Thyroid gland (tissue), 4 donors: ENCODE measurements at regions not wholly inside any gene's neighbourhood (a gene's known extent, or its start where the extent isn't known, plus 50 kb on each side); places are given as distances from the start of the nearest gene placed in this dataset.
"Not testable (repeated sequence)": the region's sequence is repeated elsewhere in the genome, so short reads cannot be mapped to it uniquely, and the experiment has no call there.

ENCODE experiments used
- DNase-seq, 2 donors: peaks; one replicate each; pipeline ENCODE4 v3.0.0-alpha.2; 2019
- H3K27ac ChIP-seq, 3 donors: fragments of 200-600 bp; sonication (generic); 1 replicate in 2 of 3; 2 replicates in 1 of 3; pipeline ENCODE4 v1.5.1; 2016 to 2019; ENCODE audit warnings: mild to moderate bottlenecking in 1 of 3, moderate library complexity in 1 of 3
- H3K27me3 ChIP-seq: fragments of 200-600 bp; sonication (generic); one replicate; pipeline ENCODE4 v1.5.1; 2019
- H3K36me3 ChIP-seq, 2 donors: fragments of 200-600 bp; sonication (generic); one replicate each; pipeline ENCODE4 v1.5.1; 2016 to 2019
- H3K4me1 ChIP-seq, 2 donors: fragments of 200-600 bp; sonication (generic); one replicate each; pipeline ENCODE4 v1.5.1; 2017 to 2019
- H3K4me3 ChIP-seq, 3 donors: fragments of 200-600 bp; sonication (generic); replicated peaks in 1 of 3; 1 replicate in 2 of 3; 2 replicates in 1 of 3; pipeline ENCODE4 v1.5.1; 2016; ENCODE audit warnings: mild to moderate bottlenecking in 1 of 3
- H3K9me3 ChIP-seq: fragments of 200-600 bp; sonication (generic); one replicate; pipeline ENCODE4 v1.5.1; 2017
- WGBS, 2 donors: methylation state at CpG; one replicate each; pipeline ENCODE4 v1.1.5; 2017; 5-methylcytosine and 5-hydroxymethylcytosine counted together
- intact Hi-C: fragments of 100-400 bp; cut with DNase I; formaldehyde crosslinking; loops from one replicate; pipeline ENCODE4 v1.15.1; 2023

DNA sequence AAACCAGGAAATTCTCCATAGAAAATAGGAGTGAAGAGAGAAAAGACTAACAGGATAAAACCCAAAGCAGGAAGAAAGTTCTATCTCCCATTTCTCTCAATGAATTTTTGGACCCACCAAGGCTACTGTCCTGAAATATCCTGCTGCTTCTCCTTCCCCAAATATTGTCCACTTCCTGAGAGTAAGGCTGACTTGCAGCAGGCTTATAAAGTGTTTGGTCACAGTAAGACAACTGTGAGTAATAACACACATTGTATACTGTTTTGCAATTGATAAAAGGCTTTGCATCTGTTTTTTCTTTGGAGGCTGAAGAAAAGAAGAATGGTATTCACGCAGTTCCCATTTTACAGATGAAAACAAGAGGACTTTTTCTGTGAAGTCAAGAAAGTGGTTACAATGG is 52.8 kb downstream of the FOXD4L6 start:
- H3K4me1 ChIP-seq, DNase-seq, H3K27ac ChIP-seq, H3K4me3 ChIP-seq, intact Hi-C loops, H3K36me3 ChIP-seq, H3K27me3 ChIP-seq, H3K9me3 ChIP-seq: not testable (repeated sequence)
- WGBS, 2 donors, result 52 to 56% methylated on average over 1 of the region's 1 CpG

DNA sequence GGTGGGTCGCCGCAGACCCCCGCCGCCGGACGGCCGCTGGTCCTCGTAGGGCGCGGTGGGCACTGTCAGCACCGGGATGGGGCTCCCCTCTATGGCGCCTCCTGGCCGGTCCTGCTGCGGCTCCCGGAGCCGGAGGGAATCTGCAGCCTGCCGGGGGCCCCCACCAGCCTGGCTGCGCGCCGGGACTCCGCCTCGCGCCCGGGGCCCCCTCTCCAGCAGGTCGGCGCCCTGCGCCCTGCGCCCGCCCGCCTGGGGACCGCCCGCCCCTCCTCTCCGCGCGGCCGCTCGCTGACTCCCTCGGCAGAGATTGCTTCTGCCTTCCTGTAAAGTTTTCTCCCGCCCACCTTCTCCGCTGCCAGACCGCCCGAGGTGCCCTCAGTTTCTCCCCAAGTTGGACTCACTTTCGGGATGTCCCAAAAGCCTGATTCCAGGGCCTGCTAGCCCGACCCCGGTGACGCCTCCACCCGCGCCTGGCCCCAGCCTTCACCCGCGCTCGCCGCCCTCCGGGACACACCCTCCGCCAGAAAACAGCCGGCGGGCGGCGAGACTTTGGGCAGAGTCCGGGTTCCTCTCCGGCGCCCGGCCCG is 54.0 kb downstream of the FOXD4L6 start:
- H3K4me1 ChIP-seq, H3K27me3 ChIP-seq, H3K27ac ChIP-seq, H3K36me3 ChIP-seq, intact Hi-C loops, H3K9me3 ChIP-seq: not testable (repeated sequence)
- peak; percentile 5 to 15 for DNase-seq
- 1 to 4% methylated on average over 41 to 51 of the region's 63 CpGs for WGBS, 2 donors
- H3K4me3 ChIP-seq, result peak overlapping the region in 2 of 3 donors; percentile 31 to 39

DNA sequence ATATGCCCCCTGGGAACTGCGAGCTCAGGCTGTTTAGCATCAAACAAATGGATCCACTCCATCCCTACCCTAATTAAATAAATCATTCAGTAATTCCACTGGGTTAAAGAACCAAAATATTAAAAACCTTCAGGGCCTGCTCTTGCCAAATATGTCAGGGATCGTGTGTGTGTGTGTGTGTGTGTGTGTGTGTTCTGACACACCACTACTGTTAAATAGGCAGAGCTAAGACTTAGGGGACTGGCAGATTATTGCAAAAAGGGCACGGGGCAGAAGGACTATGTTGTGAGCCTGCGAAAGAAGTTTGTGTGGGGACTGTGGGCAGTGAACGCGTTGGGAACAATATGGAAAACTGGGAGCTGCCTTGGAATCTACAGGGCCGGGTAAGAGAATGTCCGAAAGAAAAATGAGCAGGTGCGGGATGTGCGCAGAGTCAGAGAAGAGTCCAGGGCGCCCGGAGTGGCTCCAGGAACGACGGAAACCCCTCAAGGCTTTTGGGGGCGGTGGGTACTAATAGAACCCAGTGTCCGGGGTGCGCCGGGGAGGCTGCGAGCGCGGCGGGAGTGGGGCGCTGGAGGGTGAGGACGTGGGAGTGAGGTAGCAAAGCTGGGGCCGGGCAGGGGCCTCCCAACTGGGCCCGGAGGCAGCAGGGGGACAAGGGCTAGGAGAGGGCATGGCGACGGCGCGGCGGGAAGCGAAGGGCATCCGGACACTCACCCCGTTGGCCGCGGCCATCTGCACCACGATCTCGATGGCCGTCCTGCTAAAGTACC is 54.8 kb downstream of the FOXD4L6 start:
- H3K27me3 ChIP-seq, H3K27ac ChIP-seq, H3K36me3 ChIP-seq, H3K9me3 ChIP-seq, H3K4me1 ChIP-seq, intact Hi-C loops, DNase-seq: not testable (repeated sequence)
- peak overlapping the region in 1 of 3 donors; percentile 31 for H3K4me3 ChIP-seq
- 14 to 19% methylated on average over 34 to 37 of the region's 39 CpGs for WGBS, 2 donors

DNA sequence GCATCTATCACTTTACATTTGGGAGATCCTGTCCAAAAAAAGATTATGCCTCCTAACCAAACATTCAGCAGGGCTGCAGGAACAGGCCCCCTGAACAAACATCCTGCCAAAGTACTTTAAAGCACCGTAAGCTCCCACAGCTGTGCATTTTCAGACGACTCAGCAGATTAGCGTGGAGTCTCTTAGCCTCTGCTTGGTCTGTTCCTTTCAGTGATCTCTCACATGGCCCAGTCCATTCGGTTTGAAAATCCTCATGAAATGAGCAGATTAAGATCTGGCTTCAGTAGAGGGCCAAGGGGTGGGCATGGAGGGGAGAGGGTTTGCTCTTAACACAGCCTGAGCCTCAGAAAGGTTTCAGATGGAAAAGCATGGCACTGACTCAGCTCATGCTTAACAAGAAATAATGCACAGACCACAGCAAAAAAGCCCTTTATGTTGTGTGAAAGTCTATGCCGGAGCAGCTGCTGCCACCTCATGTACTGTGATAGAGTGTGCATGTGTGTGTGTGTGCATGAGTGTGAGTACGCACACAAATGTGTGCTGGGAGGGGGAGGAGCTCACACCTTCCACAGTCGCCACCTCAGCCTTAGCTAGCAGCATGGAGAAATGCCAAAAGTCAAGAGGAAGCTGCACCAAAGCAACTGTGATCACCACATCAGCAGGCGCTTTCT is 64.2 kb downstream of the FOXD4L6 start:
- peak in 1 of 2 donors; percentile 8 for DNase-seq
- H3K36me3 ChIP-seq, H3K27me3 ChIP-seq, H3K4me1 ChIP-seq, H3K27ac ChIP-seq, H3K4me3 ChIP-seq, H3K9me3 ChIP-seq, intact Hi-C loops: not testable (repeated sequence)
- WGBS, 2 donors, result 16 to 19% methylated on average over 8 of the region's 8 CpGs

DNA sequence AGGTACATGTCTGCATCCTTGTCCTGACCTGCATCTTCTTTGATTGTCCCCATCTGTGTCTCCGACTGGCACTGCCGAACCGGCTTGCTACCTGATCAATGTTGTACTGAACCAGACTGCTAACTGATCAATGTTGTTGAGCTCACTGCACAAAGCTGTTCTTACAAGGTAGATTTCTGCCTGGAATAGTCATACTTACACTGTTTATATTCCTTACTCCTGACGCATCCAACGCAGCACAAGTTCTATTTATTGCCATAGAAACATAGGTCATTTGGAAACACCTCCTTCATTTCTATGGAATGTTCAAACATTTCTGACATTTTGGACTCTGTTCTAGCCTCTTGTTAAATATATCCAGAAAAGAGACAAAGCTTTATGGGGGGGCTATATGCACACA is 65.2 kb downstream of the FOXD4L6 start:
- intact Hi-C loops, H3K36me3 ChIP-seq, H3K27ac ChIP-seq, H3K4me1 ChIP-seq, H3K4me3 ChIP-seq, H3K27me3 ChIP-seq, DNase-seq, H3K9me3 ChIP-seq: not testable (repeated sequence)
- WGBS, 2 donors, result 92 to 93% methylated on average over 5 of the region's 5 CpGs

- H3K4me3 ChIP-seq, intact Hi-C loops, H3K27ac ChIP-seq, DNase-seq, H3K36me3 ChIP-seq, H3K4me1 ChIP-seq, H3K9me3 ChIP-seq, H3K27me3 ChIP-seq: not testable (repeated sequence)
- WGBS, 2 donors, result 83 to 92% methylated on average over 1 of the region's 1 CpG
Observed at GRCh38 chr9:41059603-41060002, 68.9 kb downstream of the FOXD4L6 start.

- not testable (repeated sequence) for H3K27me3 ChIP-seq
- 55 to 59% methylated on average over 4 of the region's 4 CpGs for WGBS, 2 donors
Observed at GRCh38 chr9:41053666-41054363, 74.7 kb downstream of the FOXD4L6 start.

DNA sequence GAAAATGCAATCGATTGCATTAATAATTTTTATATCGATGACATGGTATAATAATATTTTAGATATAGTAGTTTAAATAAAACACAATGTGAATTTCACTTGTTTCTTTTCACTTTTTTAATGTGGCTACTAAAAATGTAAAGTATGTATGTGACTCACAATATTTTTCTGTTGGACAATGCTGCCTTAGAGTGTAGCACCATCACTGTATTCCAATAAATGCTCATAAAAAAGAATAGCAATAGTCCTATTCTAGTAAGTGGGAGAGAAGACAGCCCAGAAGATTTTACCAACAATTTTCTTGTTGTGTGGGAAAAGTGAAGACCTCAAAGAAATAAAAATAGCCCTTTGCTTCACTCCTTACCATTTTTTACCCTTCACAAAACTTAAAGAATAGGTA is 79.8 kb downstream of the FOXD4L6 start:
- H3K4me3 ChIP-seq, DNase-seq, H3K27me3 ChIP-seq, H3K4me1 ChIP-seq, H3K9me3 ChIP-seq, intact Hi-C loops, H3K36me3 ChIP-seq, H3K27ac ChIP-seq: not testable (repeated sequence)
- WGBS, 2 donors, result 67 to 75% methylated on average over 2 of the region's 2 CpGs

More at GRCh38 chr9:41053666-41054363, 74.7 kb downstream of the FOXD4L6 start:
- H3K9me3 ChIP-seq, H3K4me1 ChIP-seq, H3K36me3 ChIP-seq, H3K27ac ChIP-seq, H3K4me3 ChIP-seq, intact Hi-C loops, DNase-seq: not testable (repeated sequence)

DNA sequence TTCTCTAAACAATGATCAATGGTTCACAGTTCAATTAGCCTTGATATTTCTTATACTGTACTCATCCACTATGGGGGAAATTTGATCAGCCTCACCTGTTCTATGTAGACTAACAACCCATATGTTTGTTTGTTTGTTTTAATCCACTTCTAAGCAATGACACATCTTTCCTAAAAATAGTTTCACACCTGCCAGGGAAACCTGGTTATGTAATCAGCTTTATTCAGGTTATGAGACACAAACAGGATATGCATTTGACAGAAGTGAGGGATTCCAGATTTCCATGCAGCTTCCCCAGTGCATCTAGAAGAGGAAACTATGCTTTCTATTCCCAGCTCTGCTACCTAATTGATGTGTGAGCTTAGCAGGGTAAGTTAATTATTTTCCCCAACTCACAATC is 80.7 kb downstream of the FOXD4L6 start:
- H3K36me3 ChIP-seq, H3K4me3 ChIP-seq, H3K9me3 ChIP-seq, DNase-seq, intact Hi-C loops, H3K4me1 ChIP-seq, H3K27ac ChIP-seq, H3K27me3 ChIP-seq: not testable (repeated sequence)

DNA sequence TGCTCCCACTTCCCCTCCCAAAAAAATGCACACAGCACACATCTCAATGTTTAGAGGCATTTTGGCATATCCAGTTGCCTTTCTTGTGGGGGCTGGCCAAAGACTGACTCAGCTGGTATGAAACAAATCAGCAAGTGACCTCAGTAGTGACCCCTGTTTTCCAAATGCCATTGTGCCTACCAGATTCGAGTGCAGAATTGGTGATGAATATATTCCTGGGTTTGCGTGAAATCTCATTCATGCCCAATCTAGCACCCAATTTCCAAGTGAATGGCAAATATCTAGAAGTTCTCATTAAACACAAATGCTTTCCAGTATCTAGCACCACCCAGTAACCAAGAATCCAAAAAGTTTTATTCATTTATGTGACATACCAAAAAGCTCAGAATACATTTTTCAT is 83.6 kb downstream of the FOXD4L6 start:
- DNase-seq, H3K27me3 ChIP-seq, H3K4me3 ChIP-seq, H3K36me3 ChIP-seq, H3K4me1 ChIP-seq, H3K27ac ChIP-seq, intact Hi-C loops, H3K9me3 ChIP-seq: not testable (repeated sequence)
- WGBS, 2 donors, result 87 to 88% methylated on average over 2 of the region's 2 CpGs

DNA sequence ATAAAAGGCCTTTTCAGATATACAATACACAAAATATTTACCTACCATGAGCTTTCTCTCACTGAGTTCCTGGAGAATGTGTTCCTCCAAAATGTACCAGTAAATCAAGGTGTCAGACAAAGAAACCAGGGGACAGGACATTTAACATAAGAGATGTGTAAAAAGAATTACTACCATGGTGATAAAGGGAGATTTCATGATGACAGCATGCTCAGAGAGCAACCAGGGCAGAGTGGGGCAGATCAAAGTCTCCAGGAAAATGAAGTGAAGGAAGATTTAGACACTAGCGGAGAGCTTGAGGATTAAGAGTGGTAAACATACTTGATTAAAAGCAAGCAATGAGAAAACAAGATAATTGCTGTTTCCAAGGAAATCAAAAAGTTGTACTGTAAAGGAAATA is 85.0 kb downstream of the FOXD4L6 start:
- no CpG with 5 or more reads among the region's 1 CpG for WGBS, 2 donors
- H3K9me3 ChIP-seq, intact Hi-C loops, H3K27me3 ChIP-seq, H3K4me3 ChIP-seq, H3K4me1 ChIP-seq, H3K36me3 ChIP-seq, H3K27ac ChIP-seq, DNase-seq: not testable (repeated sequence)

DNA sequence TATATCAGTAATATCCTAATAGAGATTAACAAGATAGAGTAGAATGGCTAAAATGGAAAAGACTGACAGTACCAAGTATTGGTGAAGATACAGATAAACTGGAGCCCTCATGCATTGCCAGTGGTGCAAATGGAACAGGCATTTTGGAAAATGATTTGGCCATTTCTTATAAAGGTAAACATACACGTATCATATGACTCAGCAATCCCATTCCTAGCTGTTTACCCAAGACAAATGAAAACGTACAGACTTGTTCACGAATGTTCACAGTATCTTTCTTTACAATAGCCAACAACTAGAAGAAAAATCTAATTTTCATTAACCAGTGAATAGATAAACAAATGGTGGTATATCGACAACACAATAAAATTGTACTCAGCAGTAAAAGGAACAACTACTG is 86.4 kb downstream of the FOXD4L6 start:
- H3K36me3 ChIP-seq, H3K9me3 ChIP-seq, H3K4me3 ChIP-seq, DNase-seq, intact Hi-C loops, H3K27ac ChIP-seq, H3K27me3 ChIP-seq, H3K4me1 ChIP-seq: not testable (repeated sequence)
- WGBS, 2 donors, result 69 to 75% methylated on average over 4 of the region's 4 CpGs
